ENCODE measurements at regions not wholly inside any gene's neighbourhood (a gene's known extent, or its start where the extent isn't known, plus 50 kb on each side); places are given as distances from the start of the nearest gene placed in this dataset.

DNA sequence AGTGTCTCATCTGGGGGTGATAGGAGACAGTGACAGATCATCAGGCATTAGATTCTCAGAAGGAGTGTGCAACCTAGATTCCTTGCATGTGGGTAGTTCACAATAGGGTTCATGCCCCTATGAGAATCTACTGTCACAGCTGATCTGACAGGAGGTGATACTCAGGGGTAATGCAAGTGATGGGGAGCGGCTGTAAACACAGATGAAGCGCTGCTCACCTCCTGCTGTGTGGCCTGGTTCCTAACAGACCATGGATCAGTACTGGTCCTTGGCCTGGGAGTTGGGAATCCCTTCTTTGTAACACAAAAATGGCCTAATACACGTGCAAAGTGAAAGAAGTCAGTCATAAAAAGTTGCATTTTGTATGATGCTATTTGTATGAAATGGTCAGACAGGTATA lies 107.6 kb upstream of the TUBA3C start:
- TF ChIP-seq ZNF140 (tag by site-specific recombination; IDR thresholded peaks at IDR 0.05) (no peak), ZNF302 (tag by site-specific recombination; IDR thresholded peaks at IDR 0.05; ENCODE audit: low read depth) (no peak), ZFP69B (tag by site-specific recombination; IDR thresholded peaks at IDR 0.05) (no peak), ZNF146 (tag by site-specific recombination; IDR thresholded peaks at IDR 0.05) (no peak), ZNF335 (tag by site-specific recombination; conservative IDR thresholded peaks at IDR 0.05) (no peak)
- TF ChIP-seq, protein P1, sequence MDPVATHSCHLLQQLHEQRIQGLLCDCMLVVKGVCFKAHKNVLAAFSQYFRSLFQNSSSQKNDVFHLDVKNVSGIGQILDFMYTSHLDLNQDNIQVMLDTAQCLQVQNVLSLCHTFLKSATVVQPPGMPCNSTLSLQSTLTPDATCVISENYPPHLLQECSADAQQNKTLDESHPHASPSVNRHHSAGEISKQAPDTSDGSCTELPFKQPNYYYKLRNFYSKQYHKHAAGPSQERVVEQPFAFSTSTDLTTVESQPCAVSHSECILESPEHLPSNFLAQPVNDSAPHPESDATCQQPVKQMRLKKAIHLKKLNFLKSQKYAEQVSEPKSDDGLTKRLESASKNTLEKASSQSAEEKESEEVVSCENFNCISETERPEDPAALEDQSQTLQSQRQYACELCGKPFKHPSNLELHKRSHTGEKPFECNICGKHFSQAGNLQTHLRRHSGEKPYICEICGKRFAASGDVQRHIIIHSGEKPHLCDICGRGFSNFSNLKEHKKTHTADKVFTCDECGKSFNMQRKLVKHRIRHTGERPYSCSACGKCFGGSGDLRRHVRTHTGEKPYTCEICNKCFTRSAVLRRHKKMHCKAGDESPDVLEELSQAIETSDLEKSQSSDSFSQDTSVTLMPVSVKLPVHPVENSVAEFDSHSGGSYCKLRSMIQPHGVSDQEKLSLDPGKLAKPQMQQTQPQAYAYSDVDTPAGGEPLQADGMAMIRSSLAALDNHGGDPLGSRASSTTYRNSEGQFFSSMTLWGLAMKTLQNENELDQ (tag by site-specific recombination; IDR thresholded peaks at IDR 0.05; ENCODE audit: low read depth): no peak
- TF ChIP-seq, protein P2, sequence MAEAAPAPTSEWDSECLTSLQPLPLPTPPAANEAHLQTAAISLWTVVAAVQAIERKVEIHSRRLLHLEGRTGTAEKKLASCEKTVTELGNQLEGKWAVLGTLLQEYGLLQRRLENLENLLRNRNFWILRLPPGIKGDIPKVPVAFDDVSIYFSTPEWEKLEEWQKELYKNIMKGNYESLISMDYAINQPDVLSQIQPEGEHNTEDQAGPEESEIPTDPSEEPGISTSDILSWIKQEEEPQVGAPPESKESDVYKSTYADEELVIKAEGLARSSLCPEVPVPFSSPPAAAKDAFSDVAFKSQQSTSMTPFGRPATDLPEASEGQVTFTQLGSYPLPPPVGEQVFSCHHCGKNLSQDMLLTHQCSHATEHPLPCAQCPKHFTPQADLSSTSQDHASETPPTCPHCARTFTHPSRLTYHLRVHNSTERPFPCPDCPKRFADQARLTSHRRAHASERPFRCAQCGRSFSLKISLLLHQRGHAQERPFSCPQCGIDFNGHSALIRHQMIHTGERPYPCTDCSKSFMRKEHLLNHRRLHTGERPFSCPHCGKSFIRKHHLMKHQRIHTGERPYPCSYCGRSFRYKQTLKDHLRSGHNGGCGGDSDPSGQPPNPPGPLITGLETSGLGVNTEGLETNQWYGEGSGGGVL (tag by site-specific recombination; IDR thresholded peaks at IDR 0.05): no peak
